Astrocyte of the cerebellum (primary cell): ENCODE measurements at regions not wholly inside any gene's neighbourhood (a gene's known extent, or its start where the extent isn't known, plus 50 kb on each side); places are given as distances from the start of the nearest gene placed in this dataset.

Source experiments
- DNase-seq: peaks from one replicate; pipeline ENCODE4 v3.0.0-alpha.2; 2011; ENCODE audit warnings: low read depth
- H3K4me3 ChIP-seq: 2 replicates; pipeline ENCODE4 v1.5.1; 2011; ENCODE audit warnings: mild to moderate bottlenecking, low read depth, low read length, moderate library complexity
- CTCF ChIP-seq: IDR thresholded peaks from 2 replicates; pipeline ENCODE4 v1.5.1; 2012; ENCODE audit warnings: low read length, low read depth, moderate library complexity, mild to moderate bottlenecking; ENCODE audit errors: missing control alignments
- in situ Hi-C: cut with HindIII; loops from 2 replicates; pipeline ENCODE4 v1.10.0; 2017; ENCODE audit warnings: low sequenced_read_pairs

- no peak for DNase-seq
- H3K4me3 ChIP-seq: no peak overlapping the region
- in situ Hi-C loops: no loop called here
- TF ChIP-seq CTCF: no peak
These were observed 156.4 kb upstream of the GATB start for GRCh38 chr4:151917145-151917734.

- no peak for TF ChIP-seq CTCF
These were observed 151.8 kb upstream of the GATB start for GRCh38 chr4:151912632-151913031.

GRCh38 chr4:151911970-151912369 lies 151.2 kb upstream of the GATB start:
- TF ChIP-seq CTCF: no peak
- H3K4me3 ChIP-seq: no peak overlapping the region
- no peak for DNase-seq
- in situ Hi-C loops: no loop called here

More at GRCh38 chr4:151912632-151913031, 151.8 kb upstream of the GATB start:
- DNase-seq: no peak
- in situ Hi-C loops: no loop called here
- H3K4me3 ChIP-seq: no peak overlapping the region

- H3K4me3 ChIP-seq: no peak overlapping the region
- TF ChIP-seq CTCF: no peak
- no peak for DNase-seq
- in situ Hi-C loops: no loop called here
These were observed 148.1 kb upstream of the GATB start for GRCh38 chr4:151908734-151909497.

GRCh38 chr4:151908201-151908600 lies 147.4 kb upstream of the GATB start:
- no peak overlapping the region for H3K4me3 ChIP-seq
- TF ChIP-seq CTCF: no peak
- no peak for DNase-seq
- in situ Hi-C loops: no loop called here

GRCh38 chr4:151906438-151906837 lies 145.6 kb upstream of the GATB start:
- no peak for DNase-seq
- no peak overlapping the region for H3K4me3 ChIP-seq
- TF ChIP-seq CTCF: no peak
- in situ Hi-C loops: no loop called here
